ENCODE measurements at regions not wholly inside any gene's neighbourhood (a gene's known extent, or its start where the extent isn't known, plus 50 kb on each side); places are given as distances from the start of the nearest gene placed in this dataset.
"Not testable (repeated sequence)": the region's sequence is repeated elsewhere in the genome, so short reads cannot be mapped to it uniquely, and the experiment has no call there.

GRCh38 chr10:56298941-56299340 lies 62.1 kb downstream of the ZWINT start:
- no peak for DNase-seq

GRCh38 chr10:56296618-56297017 lies 64.4 kb downstream of the ZWINT start:
- no peak for DNase-seq

GRCh38 chr10:56288403-56288802 lies 72.7 kb downstream of the ZWINT start:
- no peak for DNase-seq

- DNase-seq: no peak
Measured at GRCh38 chr10:56286096-56286495, 75.0 kb downstream of the ZWINT start.

GRCh38 chr10:56279270-56279669 lies 81.8 kb downstream of the ZWINT start:
- no peak for DNase-seq

GRCh38 chr10:56269181-56269580 lies 91.9 kb downstream of the ZWINT start:
- no peak for DNase-seq

- no peak for DNase-seq
Measured at GRCh38 chr10:56266120-56266519, 94.9 kb downstream of the ZWINT start.

- DNase-seq: no peak
Measured at GRCh38 chr10:56258991-56259390, 102.1 kb downstream of the ZWINT start.

GRCh38 chr10:56258378-56258777 lies 102.7 kb downstream of the ZWINT start:
- DNase-seq: no peak

GRCh38 chr10:56255298-56255697 lies 105.8 kb downstream of the ZWINT start:
- DNase-seq: no peak

- DNase-seq: no peak
Measured at GRCh38 chr10:56240471-56240870, 120.6 kb downstream of the ZWINT start.

GRCh38 chr10:56231436-56231835 lies 129.6 kb downstream of the ZWINT start:
- DNase-seq: no peak

- no peak for DNase-seq
Measured at GRCh38 chr10:56222237-56222636, 138.8 kb downstream of the ZWINT start.

- no peak for DNase-seq
Measured at GRCh38 chr10:56212951-56213350, 148.1 kb downstream of the ZWINT start.

- DNase-seq: no peak
Measured at GRCh38 chr10:56181607-56182006, 179.5 kb downstream of the ZWINT start.

- DNase-seq: no peak
Measured at GRCh38 chr10:56178210-56178609, 182.8 kb downstream of the ZWINT start.

- not testable (repeated sequence) for DNase-seq
Measured at GRCh38 chr10:56155091-56155513, 206.0 kb downstream of the ZWINT start.

GRCh38 chr10:56146806-56147205 lies 214.3 kb downstream of the ZWINT start:
- no peak for DNase-seq

- DNase-seq: no peak
Measured at GRCh38 chr10:56142092-56142728, 218.8 kb downstream of the ZWINT start.

GRCh38 chr10:56139405-56139804 lies 221.7 kb downstream of the ZWINT start:
- DNase-seq: no peak

GRCh38 chr10:56135828-56136227 lies 225.2 kb downstream of the ZWINT start:
- no peak for DNase-seq

GRCh38 chr10:56123247-56123646 lies 237.8 kb downstream of the ZWINT start:
- DNase-seq: no peak

- no peak for DNase-seq
Measured at GRCh38 chr10:56116684-56117083, 244.4 kb downstream of the ZWINT start.

- no peak for DNase-seq
Measured at GRCh38 chr10:56109454-56109853, 251.6 kb downstream of the ZWINT start.

GRCh38 chr10:56104923-56105322 lies 256.1 kb downstream of the ZWINT start:
- no peak for DNase-seq
